ENCODE measurements at regions not wholly inside any gene's neighbourhood (a gene's known extent, or its start where the extent isn't known, plus 50 kb on each side); places are given as distances from the start of the nearest gene placed in this dataset.

- H3K27ac ChIP-seq = no peak overlapping the region
- intact Hi-C loops (cut with DNase I; ENCODE audit: low total_unique reads) = no loop called here
- H3K36me3 ChIP-seq = no peaks in the 10 kb centered on the region
- no peak for DNase-seq
- TF ChIP-seq POLR2A (IDR thresholded peaks at IDR 0.05) = no peak
- TF ChIP-seq, protein P1, sequence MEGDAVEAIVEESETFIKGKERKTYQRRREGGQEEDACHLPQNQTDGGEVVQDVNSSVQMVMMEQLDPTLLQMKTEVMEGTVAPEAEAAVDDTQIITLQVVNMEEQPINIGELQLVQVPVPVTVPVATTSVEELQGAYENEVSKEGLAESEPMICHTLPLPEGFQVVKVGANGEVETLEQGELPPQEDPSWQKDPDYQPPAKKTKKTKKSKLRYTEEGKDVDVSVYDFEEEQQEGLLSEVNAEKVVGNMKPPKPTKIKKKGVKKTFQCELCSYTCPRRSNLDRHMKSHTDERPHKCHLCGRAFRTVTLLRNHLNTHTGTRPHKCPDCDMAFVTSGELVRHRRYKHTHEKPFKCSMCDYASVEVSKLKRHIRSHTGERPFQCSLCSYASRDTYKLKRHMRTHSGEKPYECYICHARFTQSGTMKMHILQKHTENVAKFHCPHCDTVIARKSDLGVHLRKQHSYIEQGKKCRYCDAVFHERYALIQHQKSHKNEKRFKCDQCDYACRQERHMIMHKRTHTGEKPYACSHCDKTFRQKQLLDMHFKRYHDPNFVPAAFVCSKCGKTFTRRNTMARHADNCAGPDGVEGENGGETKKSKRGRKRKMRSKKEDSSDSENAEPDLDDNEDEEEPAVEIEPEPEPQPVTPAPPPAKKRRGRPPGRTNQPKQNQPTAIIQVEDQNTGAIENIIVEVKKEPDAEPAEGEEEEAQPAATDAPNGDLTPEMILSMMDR (IDR thresholded peaks at IDR 0.05) = no peak
- no peak overlapping the region for H3K4me3 ChIP-seq
- no peaks in the 10 kb centered on the region for H3K9me3 ChIP-seq
- no peaks in the 10 kb centered on the region for H3K27me3 ChIP-seq
- H3K4me1 ChIP-seq = no peaks in the 10 kb centered on the region
Measured at GRCh38 chr10:62893036-62893435, 76.9 kb upstream of the EGR2 start.

GRCh38 chr10:62890395-62890794 lies 74.2 kb upstream of the EGR2 start:
- intact Hi-C loops (cut with DNase I; ENCODE audit: low total_unique reads) = no loop called here
- Histone ChIP-seq H3K4me1 (no peaks in the 10 kb centered on the region), H3K27me3 (no peaks in the 10 kb centered on the region), H3K36me3 (no peaks in the 10 kb centered on the region), H3K4me3 (no peak overlapping the region), H3K27ac (no peak overlapping the region), H3K9me3 (no peaks in the 10 kb centered on the region)
- TF ChIP-seq, protein P1 (IDR thresholded peaks at IDR 0.05) = no peak
- no peak for TF ChIP-seq POLR2A (IDR thresholded peaks at IDR 0.05)
- no peak for DNase-seq

- Histone ChIP-seq H3K9me3 (no peaks in the 10 kb centered on the region), H3K36me3 (no peaks in the 10 kb centered on the region), H3K27me3 (no peaks in the 10 kb centered on the region), H3K4me3 (no peak overlapping the region), H3K27ac (no peak overlapping the region), H3K4me1 (no peaks in the 10 kb centered on the region)
- TF ChIP-seq, protein P1 (IDR thresholded peaks at IDR 0.05) = no peak
- no peak for TF ChIP-seq POLR2A (IDR thresholded peaks at IDR 0.05)
- intact Hi-C loops (cut with DNase I; ENCODE audit: low total_unique reads) = no loop called here
- DNase-seq = no peak
Measured at GRCh38 chr10:62887642-62888041, 71.5 kb upstream of the EGR2 start.

DNA sequence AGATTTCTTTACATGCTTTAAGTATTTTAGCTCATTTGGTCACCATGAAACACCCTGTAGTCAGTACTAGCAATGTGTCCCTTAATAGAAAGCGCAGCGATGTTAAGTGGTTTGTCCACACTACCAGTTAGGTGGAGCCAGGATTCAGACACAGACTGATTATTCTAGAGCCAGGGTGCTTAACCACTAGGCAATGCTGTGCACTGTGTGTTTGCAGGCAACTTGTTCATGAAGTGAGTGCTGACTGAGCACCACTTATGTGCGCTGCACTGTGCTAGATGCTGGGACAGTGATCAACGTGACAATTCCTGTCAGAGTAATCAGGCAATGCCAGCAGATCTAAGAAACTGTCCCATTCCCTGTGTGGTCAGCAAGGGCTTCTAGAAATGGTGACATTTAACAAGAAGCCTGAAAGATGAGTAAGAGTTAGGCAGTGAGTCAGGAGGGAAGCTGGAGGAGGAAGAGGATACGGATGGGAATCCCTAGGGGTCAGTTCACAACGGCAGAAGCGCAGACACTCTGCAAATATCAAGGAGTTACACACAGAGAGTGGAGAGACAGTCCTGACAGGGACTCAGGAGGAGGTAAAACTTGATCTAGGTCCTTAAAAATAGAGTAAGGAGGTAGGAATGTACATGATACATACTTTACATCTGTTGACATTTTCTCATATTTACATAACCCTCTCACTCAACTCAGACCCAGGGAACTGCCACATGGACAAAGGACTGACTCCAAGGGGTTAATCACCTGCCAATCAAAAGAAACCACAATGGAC lies 69.7 kb upstream of the EGR2 start:
- Histone ChIP-seq H3K9me3 (no peaks in the 10 kb centered on the region), H3K4me3 (no peak overlapping the region), H3K27ac (no peak overlapping the region), H3K4me1 (no peaks in the 10 kb centered on the region), H3K36me3 (no peaks in the 10 kb centered on the region), H3K27me3 (no peaks in the 10 kb centered on the region)
- no peak for DNase-seq
- TF ChIP-seq POLR2A (IDR thresholded peaks at IDR 0.05) = no peak
- TF ChIP-seq, protein P1 (IDR thresholded peaks at IDR 0.05) = no peak
- intact Hi-C loops (cut with DNase I; ENCODE audit: low total_unique reads) = no loop called here

- TF ChIP-seq POLR2A (IDR thresholded peaks at IDR 0.05) = no peak
- TF ChIP-seq, protein P1 (IDR thresholded peaks at IDR 0.05) = no peak
- no peaks in the 10 kb centered on the region for H3K4me1 ChIP-seq
Measured at GRCh38 chr10:62880162-62880561, 64.0 kb upstream of the EGR2 start.

More at GRCh38 chr10:62880162-62880561, 64.0 kb upstream of the EGR2 start:
- no peak for DNase-seq
- no peaks in the 10 kb centered on the region for H3K27me3 ChIP-seq
- no peak overlapping the region for H3K4me3 ChIP-seq
- H3K27ac ChIP-seq = no peak overlapping the region
- no peaks in the 10 kb centered on the region for H3K36me3 ChIP-seq
- intact Hi-C loops (cut with DNase I; ENCODE audit: low total_unique reads) = no loop called here
- no peaks in the 10 kb centered on the region for H3K9me3 ChIP-seq
